ENCODE measurements at regions not wholly inside any gene's neighbourhood (a gene's known extent, or its start where the extent isn't known, plus 50 kb on each side); places are given as distances from the start of the nearest gene placed in this dataset.

DNA sequence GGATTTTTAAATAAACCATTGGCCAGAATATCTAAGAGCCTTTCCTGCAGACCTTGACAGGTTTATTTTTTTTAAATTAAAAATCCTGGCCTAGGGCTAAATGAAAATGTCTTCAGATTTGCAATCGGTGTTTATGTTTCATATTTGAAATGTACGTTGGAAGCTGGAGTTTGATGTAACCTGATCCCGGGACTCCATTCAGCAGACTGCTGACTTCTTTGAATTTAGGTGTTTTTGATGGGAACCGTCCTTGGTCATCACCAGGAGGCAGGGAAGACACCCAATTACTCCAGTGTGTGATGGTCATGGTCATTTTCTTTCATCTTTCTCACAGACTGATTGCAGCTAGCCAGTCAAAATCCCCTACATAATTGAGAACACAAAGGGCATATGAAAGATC, 60.1 kb upstream of the BRINP1 start:
- no peak overlapping the region for H3K4me2 ChIP-seq (ENCODE audit: insufficient read depth, low read length)
- no peaks in the 10 kb centered on the region for H4K20me1 ChIP-seq (replicated peaks; ENCODE audit: control insufficient read depth, extremely low read depth, insufficient read depth, low read length)
- no peaks in the 10 kb centered on the region for H3K79me2 ChIP-seq (ENCODE audit: control insufficient read depth, insufficient read depth, low read length)
- DNase-seq (ENCODE audit: low read depth, low spot score) (no peak), FAIRE-seq (no peak)
- ChIA-PET POLR2A (no interaction called here), CTCF (no interaction called here)
- H3K9me1 ChIP-seq (replicated peaks; ENCODE audit: control insufficient read depth, extremely low read depth, insufficient read depth, low read length), result no peaks in the 10 kb centered on the region
- H3K27me3 ChIP-seq (ENCODE audit: control insufficient read depth in 2 of 2, insufficient read depth in 2 of 2, low read length in 2 of 2), result no peaks in the 10 kb centered on the region
- intact Hi-C loops (cut with micrococcal nuclease), result no loop called here
- H3K36me3 ChIP-seq (ENCODE audit: control insufficient read depth in 2 of 2, extremely low read depth in 1 of 2, insufficient read depth in 2 of 2, low read length in 2 of 2), result no peaks in the 10 kb centered on the region
- dilution Hi-C loops (cut with MboI; ENCODE audit: extremely low pct_ligation_motif_present, low sequenced_read_pairs), result no loop called here
- H2AFZ ChIP-seq (ENCODE audit: low read depth, low read length), result no peak overlapping the region
- H3K27ac ChIP-seq (ENCODE audit: insufficient read depth, low read depth, low read length), result no peak overlapping the region
- no peak overlapping the region for H3K9ac ChIP-seq (replicated peaks; ENCODE audit: extremely low read depth, insufficient read depth, low read length)
- TF ChIP-seq, protein P1, sequence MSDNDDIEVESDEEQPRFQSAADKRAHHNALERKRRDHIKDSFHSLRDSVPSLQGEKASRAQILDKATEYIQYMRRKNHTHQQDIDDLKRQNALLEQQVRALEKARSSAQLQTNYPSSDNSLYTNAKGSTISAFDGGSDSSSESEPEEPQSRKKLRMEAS (IDR thresholded peaks at IDR 0.05; ENCODE audit: insufficient read depth, insufficient read length), result no peak
- no peak for TF ChIP-seq MYC (IDR thresholded peaks at IDR 0.05; ENCODE audit: low read depth, low read length)
- no peak for TF ChIP-seq EZH2 (IDR thresholded peaks at IDR 0.05; ENCODE audit: borderline replicate concordance, low read depth, low read length, severe bottlenecking)
- no peak for TF ChIP-seq POLR2AphosphoS5 (IDR thresholded peaks at IDR 0.05; ENCODE audit: insufficient read depth, low read depth, low read length)
- TF ChIP-seq GATA2 (IDR thresholded peaks at IDR 0.05; ENCODE audit: insufficient read depth, insufficient read length, low read depth, low read length), result no peak
- no peak for TF ChIP-seq CTCF (IDR thresholded peaks at IDR 0.05; ENCODE audit: extremely low read depth in 1 of 2, insufficient read depth in 1 of 2, low read depth in 1 of 2, low read length in 2 of 2)
- TF ChIP-seq FOS (IDR thresholded peaks at IDR 0.05; ENCODE audit: borderline replicate concordance, insufficient read depth, low read length), result no peak
- no peak for TF ChIP-seq POLR2A (IDR thresholded peaks at IDR 0.05; ENCODE audit: low read depth, low read length)
- TF ChIP-seq JUN (IDR thresholded peaks at IDR 0.05; ENCODE audit: borderline replicate concordance, insufficient read depth, insufficient read length, low read depth), result no peak
- no peaks in the 10 kb centered on the region for H3K9me3 ChIP-seq (replicated peaks; ENCODE audit: control insufficient read depth, insufficient read depth, low read length)
- no peak overlapping the region for H3K4me3 ChIP-seq (replicated peaks in 1 of 3; ENCODE audit: insufficient read depth in 1 of 3, low read depth in 1 of 3, low read length in 3 of 3)
- H3K4me1 ChIP-seq (ENCODE audit: control insufficient read depth, extremely low read depth, insufficient read depth, low read length), result no peaks in the 10 kb centered on the region
- BruUV-seq (replicated peaks), result no TSS peak

Measured in endothelial cell of umbilical vein (primary cell).